ENCODE measurements at regions not wholly inside any gene's neighbourhood (a gene's known extent, or its start where the extent isn't known, plus 50 kb on each side); places are given as distances from the start of the nearest gene placed in this dataset.

GRCh38 chr1:164470996-164471395, 88.0 kb upstream of the PBX1 start:
- no peak for DNase-seq (ENCODE audit: low read depth in 4 of 4, low spot score in 3 of 4)

- no peak for DNase-seq (ENCODE audit: low read depth in 4 of 4, low spot score in 3 of 4)
Measured at GRCh38 chr1:164472841-164473240, 86.1 kb upstream of the PBX1 start.

- DNase-seq (ENCODE audit: low read depth in 4 of 4, low spot score in 3 of 4) = no peak
Measured at GRCh38 chr1:164473544-164473943, 85.4 kb upstream of the PBX1 start.

- no peak for DNase-seq (ENCODE audit: low read depth in 4 of 4, low spot score in 3 of 4)
Measured at GRCh38 chr1:164475834-164476233, 83.2 kb upstream of the PBX1 start.

DNA sequence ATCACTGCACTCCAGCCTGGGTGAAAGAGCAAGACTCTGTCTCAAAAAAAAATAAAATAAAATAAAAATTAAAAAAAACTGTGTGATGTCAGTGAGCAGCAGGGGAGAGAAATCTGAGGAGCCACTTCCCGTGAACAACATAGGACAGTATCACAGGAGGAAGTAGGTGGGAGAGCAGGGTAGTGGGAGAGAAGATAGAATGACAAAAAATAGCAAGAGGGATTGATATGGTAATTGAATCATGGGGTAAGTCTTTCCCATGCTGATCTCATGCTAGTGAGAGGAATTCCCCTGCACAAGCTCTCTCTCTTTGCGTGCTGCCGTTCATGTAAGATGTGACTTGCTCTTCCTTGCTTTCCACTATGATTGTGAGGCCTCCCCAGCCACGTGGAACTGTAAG, 81.6 kb upstream of the PBX1 start:
- no peak for DNase-seq (ENCODE audit: low read depth in 4 of 4, low spot score in 3 of 4)

DNA sequence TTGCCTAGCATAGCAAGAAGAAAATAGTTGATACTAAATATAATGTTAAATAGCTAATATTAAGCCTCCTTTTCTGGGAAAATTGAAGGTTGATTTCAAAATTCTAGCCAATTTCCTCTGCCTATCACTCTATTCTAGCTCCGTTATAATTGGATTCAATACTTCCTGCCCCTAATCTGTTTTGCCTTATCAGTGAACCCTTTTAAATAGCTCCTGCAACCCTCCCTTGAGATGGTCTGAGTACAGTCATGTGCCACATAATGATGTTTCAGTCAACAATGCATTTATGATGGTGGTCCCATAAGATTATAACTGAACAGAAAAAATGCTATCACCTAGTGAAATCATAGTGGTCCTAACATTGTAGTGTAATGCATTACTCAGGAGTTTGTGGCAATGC, 79.7 kb upstream of the PBX1 start:
- DNase-seq (ENCODE audit: low read depth in 4 of 4, low spot score in 3 of 4) = no peak

GRCh38 chr1:164480285-164480907, 78.6 kb upstream of the PBX1 start:
- DNase-seq (ENCODE audit: low read depth in 4 of 4, low spot score in 3 of 4) = no peak

DNA sequence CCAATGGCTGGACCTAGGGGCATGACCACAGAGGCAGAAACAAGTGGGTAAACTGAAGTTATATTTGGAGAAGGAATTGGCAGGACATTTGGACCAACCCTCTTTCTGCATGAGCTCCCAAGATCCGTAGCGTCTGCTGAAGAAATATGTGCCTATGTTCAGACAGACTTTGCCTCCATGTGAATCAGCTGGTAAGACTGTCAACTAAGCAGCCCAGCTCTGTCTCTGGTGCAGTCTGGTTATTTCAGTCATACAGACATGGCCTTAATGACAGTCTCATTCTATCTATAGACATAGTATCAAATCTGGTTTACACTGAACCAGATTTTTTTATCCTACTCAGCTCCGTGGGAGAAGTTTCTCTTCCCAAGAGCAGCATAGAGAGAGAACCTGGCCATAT, 63.1 kb upstream of the PBX1 start:
- no peak for DNase-seq (ENCODE audit: low read depth in 4 of 4, low spot score in 3 of 4)

GRCh38 chr1:164498792-164499191, 60.2 kb upstream of the PBX1 start:
- no peak for DNase-seq (ENCODE audit: low read depth in 4 of 4, low spot score in 3 of 4)

- no peak for DNase-seq (ENCODE audit: low read depth in 4 of 4, low spot score in 3 of 4)
Measured at GRCh38 chr1:164504749-164505148, 54.2 kb upstream of the PBX1 start.
